Panc1 (cell line): ENCODE measurements at regions not wholly inside any gene's neighbourhood (a gene's known extent, or its start where the extent isn't known, plus 50 kb on each side); places are given as distances from the start of the nearest gene placed in this dataset.

Experiments
- ATAC-seq: fragments of 200-7000 bp; cut with Tn5 transposase; 2 replicates; pipeline ENCODE4 v1.9.1; 2020; ENCODE audit warnings: mild to moderate bottlenecking, moderate library complexity
- BruUV-seq: library from RNA; stranded (reverse); fragments of 400-500 nt; replicated peaks from 2 replicates; lab custom pipeline; 2021; lab: Mats Ljungman, UMichigan
- CTCF ChIA-PET: fragments of 300-600 bp; sonication (Branson Sonifier 250); formaldehyde crosslinking; loops from one replicate; lab custom pipeline; 2022; ENCODE audit warnings: antibody characterized with exemption; lab: Charles Lee
- POLR2A ChIA-PET: fragments of 300-600 bp; sonication (Branson Sonifier 250); formaldehyde crosslinking; loops from one replicate; lab custom pipeline; 2022; ENCODE audit warnings: antibody characterized with exemption; lab: Charles Lee
- DNase-seq: peaks from one replicate; pipeline ENCODE4 v3.0.0-alpha.2; 2010; ENCODE audit warnings: low read depth, low spot score
- H3K27ac ChIP-seq: 2 replicates; pipeline ENCODE4 v1.5.1; 2011; ENCODE audit warnings: mild to moderate bottlenecking, low read length, inconsistent platforms
- H3K27me3 ChIP-seq: fragments of 200-500 bp; sonication (Bioruptor generic); 2 replicates; pipeline ENCODE4 v1.6.0; 2014; ENCODE audit warnings: low read length, inconsistent platforms; ENCODE audit not compliant: control insufficient read depth, insufficient read depth
- H3K36me3 ChIP-seq: fragments of 200-500 bp; sonication (Bioruptor generic); 2 replicates; pipeline ENCODE4 v1.5.1; 2014; ENCODE audit warnings: inconsistent platforms, mild to moderate bottlenecking, low read length, moderate library complexity; ENCODE audit not compliant: control insufficient read depth, insufficient read depth
- H3K4me1 ChIP-seq: 2 replicates; pipeline ENCODE4 v1.5.1; 2011; ENCODE audit warnings: inconsistent platforms, mild to moderate bottlenecking, low read length, moderate library complexity; ENCODE audit not compliant: control insufficient read depth, insufficient read depth
- H3K4me3 ChIP-seq, 2 experiments: 2 replicates each; pipeline ENCODE4 v1.5.1; 2011 to 2012; ENCODE audit warnings: low read depth in 2 of 2, low read length in 2 of 2, mild to moderate bottlenecking in 2 of 2, inconsistent platforms in 1 of 2, moderate library complexity in 1 of 2
- H3K9me3 ChIP-seq: fragments of 200-500 bp; sonication (Bioruptor generic); 2 replicates; pipeline ENCODE4 v1.5.1; 2014; ENCODE audit warnings: low read depth, mild to moderate bottlenecking, inconsistent platforms, low read length, moderate library complexity; ENCODE audit not compliant: control insufficient read depth, insufficient read depth
- CTCF ChIP-seq: fragments of 450-650 bp; IDR thresholded peaks from 2 replicates; pipeline ENCODE4 v1.5.1; 2017; ENCODE audit warnings: mild to moderate bottlenecking
- POLR2AphosphoS5 ChIP-seq: IDR thresholded peaks from 2 replicates; pipeline ENCODE4 v1.6.1; 2012; ENCODE audit warnings: mild to moderate bottlenecking, low read depth, low read length, moderate library complexity
- REST ChIP-seq, 2 experiments: IDR thresholded peaks; 2 replicates each; pipeline ENCODE4 v1.6.1; 2011 to 2012; ENCODE audit warnings: low read depth in 2 of 2, control low read depth in 1 of 2, low read length in 1 of 2, mild to moderate bottlenecking in 1 of 2, moderate library complexity in 1 of 2; ENCODE audit not compliant: insufficient read depth in 1 of 2
- SIN3A ChIP-seq: IDR thresholded peaks from 2 replicates; pipeline ENCODE4 v1.6.1; 2012; ENCODE audit warnings: low read depth, mild to moderate bottlenecking, low read length, moderate library complexity, borderline replicate concordance; ENCODE audit not compliant: insufficient read depth
- TCF7L2 ChIP-seq: IDR thresholded peaks from 2 replicates; pipeline ENCODE4 v1.6.1; 2011; ENCODE audit warnings: mild to moderate bottlenecking, low read depth, low read length, inconsistent platforms
- in situ Hi-C: cut with HindIII; loops from 2 replicates; pipeline ENCODE4 v1.10.0; 2016; ENCODE audit warnings: low sequenced_read_pairs, low pct_unique_long_range_greater_than_20kb
- intact Hi-C: fragments of 100-400 bp; cut with micrococcal nuclease; formaldehyde crosslinking; loops from one replicate; pipeline ENCODE4 v1.10.0; 2022; ENCODE audit not compliant: unreplicated experiment

GRCh38 chr15:26146202-26146601 lies 283.1 kb upstream of the ATP10A start:
- BruUV-seq = no TSS peak
- intact Hi-C loops = no loop called here
- CTCF ChIA-PET = no interaction called here
- Histone ChIP-seq H3K9me3 (no peaks in the 10 kb centered on the region), H3K27me3 (no peaks in the 10 kb centered on the region), H3K4me1 (no peaks in the 10 kb centered on the region), H3K27ac (no peak overlapping the region), H3K36me3 (no peaks in the 10 kb centered on the region), H3K4me3 (no peak overlapping the region)
- DNase-seq = no peak
- in situ Hi-C loops = no loop called here
- POLR2A ChIA-PET = no interaction called here
- TF ChIP-seq TCF7L2 (no peak), SIN3A (no peak), POLR2AphosphoS5 (no peak), REST (IDR thresholded peaks at IDR 0.05; ENCODE audit: insufficient read depth in 1 of 2, low read depth in 2 of 2, low read length in 1 of 2) (no peak), CTCF (no peak)
- ATAC-seq = no peak

- H3K4me3 ChIP-seq = no peak overlapping the region
- ATAC-seq (no peak), DNase-seq (no peak)
- no peak overlapping the region for H3K27ac ChIP-seq
- intact Hi-C loops (no loop called here), in situ Hi-C loops (no loop called here)
- no peak for TF ChIP-seq REST (IDR thresholded peaks at IDR 0.05; ENCODE audit: insufficient read depth in 1 of 2, low read depth in 2 of 2, low read length in 1 of 2)
- H3K4me1 ChIP-seq = no peaks in the 10 kb centered on the region
- no peaks in the 10 kb centered on the region for H3K9me3 ChIP-seq
- BruUV-seq = no TSS peak
- POLR2A ChIA-PET = no interaction called here
- no peaks in the 10 kb centered on the region for H3K36me3 ChIP-seq
- no peaks in the 10 kb centered on the region for H3K27me3 ChIP-seq
- CTCF ChIA-PET = no interaction called here
Observed at GRCh38 chr15:26145796-26146195, 282.7 kb upstream of the ATP10A start.
